Transverse colon (tissue), 1 donor: ENCODE measurements at regions not wholly inside any gene's neighbourhood (a gene's known extent, or its start where the extent isn't known, plus 50 kb on each side); places are given as distances from the start of the nearest gene placed in this dataset.

Source experiments
- EP300 ChIP-seq: sonication (generic); formaldehyde crosslinking; IDR thresholded peaks from one replicate; pipeline ENCODE4 v1.6.1; 2017; ENCODE audit warnings: antibody characterized with exemption, low read depth
- POLR2A ChIP-seq: fragments of 450-650 bp; IDR thresholded peaks from one replicate; pipeline ENCODE4 v1.6.1; 2016; ENCODE audit warnings: antibody characterized with exemption, mild to moderate bottlenecking, moderate library complexity

- TF ChIP-seq POLR2A (no peak), EP300 (no peak)
These were observed 67.5 kb upstream of the IRX4 start for GRCh38 chr5:1950096-1950707.
